Right lobe of liver (tissue), 4 donors: ENCODE measurements at regions not wholly inside any gene's neighbourhood (a gene's known extent, or its start where the extent isn't known, plus 50 kb on each side); places are given as distances from the start of the nearest gene placed in this dataset.

Experiments
- CTCF ChIP-seq, 4 donors: fragments of 200-600 bp in 3 of 4; fragments of 450-650 bp in 1 of 4; IDR thresholded peaks; one replicate each; pipeline versions ENCODE4 v1.5.1 to v1.8.0; 2016 to 2022; ENCODE audit warnings: antibody characterized with exemption in 4 of 4, mild to moderate bottlenecking in 2 of 4
- POLR2A ChIP-seq: fragments of 450-650 bp; IDR thresholded peaks from one replicate; pipeline ENCODE4 v1.6.1; 2017; ENCODE audit warnings: antibody characterized with exemption, mild to moderate bottlenecking
- donor health status: DM: no; HTN: no; CAD: no.
- donor health status: DM: no; HTN: no; CAD: no.
- donor health status: DM: no; HTN: yes; CAD: no.

DNA sequence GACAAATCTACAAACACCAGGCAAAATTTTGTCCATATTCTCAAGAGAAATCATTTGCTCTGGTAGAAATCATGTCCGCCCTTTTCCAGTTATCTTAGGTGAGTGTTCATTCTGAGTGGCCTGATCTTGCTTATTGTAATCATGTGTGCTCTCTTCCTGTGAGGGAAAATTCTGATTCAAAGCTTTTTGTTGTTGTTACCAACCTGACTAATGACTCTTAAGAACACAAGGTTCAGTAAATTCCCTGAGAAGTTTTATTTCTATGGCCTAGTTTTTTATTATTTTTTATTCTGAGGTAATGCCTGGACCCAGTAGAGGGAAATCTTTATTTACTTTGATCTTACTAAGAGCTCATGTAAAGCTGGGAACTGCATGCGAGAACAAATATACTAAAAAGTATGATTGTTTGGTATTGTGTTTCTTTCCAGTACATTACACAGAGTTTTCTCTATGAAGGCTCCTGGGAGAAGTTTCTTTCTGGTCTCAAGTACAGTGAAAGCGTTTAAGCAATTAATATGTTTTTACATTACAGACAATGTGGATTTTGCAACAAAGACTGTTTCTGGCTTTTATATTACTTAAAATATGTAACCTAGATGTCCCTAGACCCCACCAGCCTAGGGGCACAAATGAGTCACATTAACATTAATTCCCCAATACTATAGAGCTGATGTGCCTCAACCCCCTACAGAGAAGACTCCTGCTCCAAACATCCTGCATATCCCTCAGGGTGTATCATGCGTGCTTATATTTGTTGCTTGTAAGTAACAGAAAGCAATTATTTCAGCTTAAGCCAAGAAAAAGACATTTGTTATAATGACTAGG lies 138.1 kb downstream of the TMEM167A start:
- TF ChIP-seq CTCF (IDR thresholded peaks at IDR 0.05) = no peak
- no peak for TF ChIP-seq POLR2A
